ENCODE measurements at regions not wholly inside any gene's neighbourhood (a gene's known extent, or its start where the extent isn't known, plus 50 kb on each side); places are given as distances from the start of the nearest gene placed in this dataset.

GRCh38 chr13:105406551-105406950 is 1128.9 kb downstream of the EFNB2 start:
- H3K27ac ChIP-seq (ENCODE audit: low read depth, low read length), result no peak overlapping the region
- RAD21 ChIA-PET (ENCODE audit: low non-redundant PET in 1 of 2, low total read pairs in 2 of 2, uncharacterized antibody in 2 of 2, unreplicated experiment in 2 of 2), result no interaction called here
- no peaks in the 10 kb centered on the region for H3K9me3 ChIP-seq (ENCODE audit: control insufficient read depth in 1 of 2, insufficient read depth in 1 of 2, low read depth in 1 of 2, low read length in 2 of 2)
- no peaks in the 10 kb centered on the region for H3K79me2 ChIP-seq (ENCODE audit: insufficient read depth, low read length)
- DNase-seq (ENCODE audit: low read depth, low spot score), result no peak
- no peak for TF ChIP-seq ATF3 (IDR thresholded peaks at IDR 0.05)
- no peak for TF ChIP-seq EZH2phosphoT487 (IDR thresholded peaks at IDR 0.05; ENCODE audit: borderline replicate concordance)
- TF ChIP-seq ZNF274 (IDR thresholded peaks at IDR 0.05; ENCODE audit: low read depth, low read length), result no peak
- no peak for TF ChIP-seq ELF1 (IDR thresholded peaks at IDR 0.05; ENCODE audit: borderline replicate concordance, low read depth)
- no peak for TF ChIP-seq REST (IDR thresholded peaks at IDR 0.05; ENCODE audit: low read depth)
- TF ChIP-seq ZFX (IDR thresholded peaks at IDR 0.05), result no peak
- TF ChIP-seq POLR2A (IDR thresholded peaks at IDR 0.05; ENCODE audit: borderline replicate concordance, extremely low read depth, insufficient read depth, insufficient read length), result no peak
- TF ChIP-seq SP1 (IDR thresholded peaks at IDR 0.05; ENCODE audit: low read depth), result no peak
- TF ChIP-seq CTCF (IDR thresholded peaks at IDR 0.05 in 2 of 3, conservative IDR thresholded peaks at IDR 0.05 in 1 of 3; ENCODE audit: borderline replicate concordance in 1 of 3, insufficient read depth in 1 of 3, low read depth in 2 of 3, low read length in 2 of 3), result no peak
- no peak for TF ChIP-seq YY1 (IDR thresholded peaks at IDR 0.05; ENCODE audit: extremely low read depth, insufficient replicate concordance, low read depth, low read length)
- no peak for TF ChIP-seq FOSL1 (IDR thresholded peaks at IDR 0.05; ENCODE audit: low read depth)
- TF ChIP-seq SRF (IDR thresholded peaks at IDR 0.05; ENCODE audit: low read depth), result no peak
- no peak for TF ChIP-seq JUND (IDR thresholded peaks at IDR 0.05)
- no peak overlapping the region for H2AFZ ChIP-seq (ENCODE audit: low read depth, low read length, poor library complexity, severe bottlenecking)
- POLR2A ChIA-PET, result no interaction called here
- BruUV-seq (replicated peaks), result no TSS peak
- H3K9ac ChIP-seq (ENCODE audit: low read length), result no peak overlapping the region
- ATAC-seq, result no peak
- CTCF ChIA-PET, result no interaction called here
- no peaks in the 10 kb centered on the region for H3K36me3 ChIP-seq (ENCODE audit: control insufficient read depth in 1 of 2, insufficient read depth in 2 of 2, low read length in 2 of 2)
- H3K4me1 ChIP-seq (ENCODE audit: control insufficient read depth in 1 of 2, insufficient read depth in 2 of 2, low read length in 2 of 2), result no peaks in the 10 kb centered on the region
- no peaks in the 10 kb centered on the region for H4K20me1 ChIP-seq (ENCODE audit: insufficient read depth)
- H3K27me3 ChIP-seq (ENCODE audit: insufficient read depth, low read length), result no peaks in the 10 kb centered on the region
- no peak overlapping the region for H3K4me2 ChIP-seq (ENCODE audit: low read length)
- no peak overlapping the region for H3K4me3 ChIP-seq (replicated peaks in 1 of 2; ENCODE audit: low read depth in 1 of 2, low read length in 2 of 2)
- H3K9me2 ChIP-seq (ENCODE audit: insufficient read depth), result no peaks in the 10 kb centered on the region
- intact Hi-C loops (cut with micrococcal nuclease), result loop anchor here (10.0 kb wide), 1 partner anchor 628 kb away; no protein-coding TSS in a partner anchor

Data from HCT116 (cell line).